GM20000 (cell line): ENCODE measurements at regions not wholly inside any gene's neighbourhood (a gene's known extent, or its start where the extent isn't known, plus 50 kb on each side); places are given as distances from the start of the nearest gene placed in this dataset.

ENCODE experiments used
- DNase-seq: peaks from one replicate; pipeline ENCODE4 v3.0.0; 2012; ENCODE audit warnings: low spot score
- TF ChIP-seq, protein P1 (sequence below): IDR thresholded peaks from 2 replicates; pipeline ENCODE4 v1.5.1; 2012; ENCODE audit warnings: mild to moderate bottlenecking, control low read depth; ENCODE audit errors: extremely low read depth, missing control alignments

DNA sequence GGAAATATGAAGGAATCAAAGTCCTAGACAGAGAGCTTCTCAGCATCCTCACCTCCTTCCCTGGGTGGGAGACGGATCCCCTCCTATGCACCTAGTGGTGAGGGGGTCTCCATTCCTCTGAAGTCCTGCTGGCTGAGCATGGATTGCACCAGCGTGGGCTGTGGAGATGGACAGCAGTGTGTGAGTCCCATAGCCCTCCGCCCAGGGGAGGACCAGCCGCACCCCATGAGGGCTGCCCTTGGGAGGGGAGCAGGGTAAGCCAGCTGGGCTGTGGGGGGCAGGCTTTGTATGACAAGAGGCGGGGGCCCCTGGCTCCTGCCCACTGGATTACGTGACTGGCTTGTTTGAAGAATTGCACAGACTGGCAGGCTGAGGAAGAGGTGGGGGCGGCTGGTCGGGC, 768.2 kb downstream of the GALR1 start:
- DNase-seq = no peak
- TF ChIP-seq, protein P1, sequence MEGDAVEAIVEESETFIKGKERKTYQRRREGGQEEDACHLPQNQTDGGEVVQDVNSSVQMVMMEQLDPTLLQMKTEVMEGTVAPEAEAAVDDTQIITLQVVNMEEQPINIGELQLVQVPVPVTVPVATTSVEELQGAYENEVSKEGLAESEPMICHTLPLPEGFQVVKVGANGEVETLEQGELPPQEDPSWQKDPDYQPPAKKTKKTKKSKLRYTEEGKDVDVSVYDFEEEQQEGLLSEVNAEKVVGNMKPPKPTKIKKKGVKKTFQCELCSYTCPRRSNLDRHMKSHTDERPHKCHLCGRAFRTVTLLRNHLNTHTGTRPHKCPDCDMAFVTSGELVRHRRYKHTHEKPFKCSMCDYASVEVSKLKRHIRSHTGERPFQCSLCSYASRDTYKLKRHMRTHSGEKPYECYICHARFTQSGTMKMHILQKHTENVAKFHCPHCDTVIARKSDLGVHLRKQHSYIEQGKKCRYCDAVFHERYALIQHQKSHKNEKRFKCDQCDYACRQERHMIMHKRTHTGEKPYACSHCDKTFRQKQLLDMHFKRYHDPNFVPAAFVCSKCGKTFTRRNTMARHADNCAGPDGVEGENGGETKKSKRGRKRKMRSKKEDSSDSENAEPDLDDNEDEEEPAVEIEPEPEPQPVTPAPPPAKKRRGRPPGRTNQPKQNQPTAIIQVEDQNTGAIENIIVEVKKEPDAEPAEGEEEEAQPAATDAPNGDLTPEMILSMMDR = no peak

DNA sequence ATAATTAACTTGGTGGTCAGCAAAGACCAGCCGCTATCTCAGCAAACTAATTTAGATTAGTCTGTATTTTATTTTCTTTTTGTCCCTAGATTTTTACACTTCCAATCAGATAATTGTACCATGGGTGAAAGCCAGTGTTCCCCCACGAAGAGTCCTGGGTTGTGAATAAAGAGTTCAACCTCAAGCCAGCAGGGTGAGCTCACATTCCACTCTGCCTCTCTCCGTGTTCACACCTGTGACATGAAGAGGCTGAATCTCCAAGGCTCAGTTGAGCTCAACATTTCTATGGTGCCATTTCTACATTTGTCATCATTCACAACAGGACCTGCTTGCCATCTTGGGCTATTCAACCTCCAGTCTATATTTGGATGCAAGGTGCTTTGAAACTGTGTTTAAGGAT, 771.5 kb downstream of the GALR1 start:
- DNase-seq = no peak
- TF ChIP-seq, protein P1 = no peak

GRCh38 chr18:78031589-78031988, 781.9 kb downstream of the GALR1 start:
- TF ChIP-seq, protein P1 = no peak
- DNase-seq = no peak

GRCh38 chr18:78031991-78032390, 782.3 kb downstream of the GALR1 start:
- no peak for DNase-seq
- TF ChIP-seq, protein P1 = no peak

- TF ChIP-seq, protein P1 = no peak
- no peak for DNase-seq
Measured at GRCh38 chr18:78032574-78032973, 782.9 kb downstream of the GALR1 start.

DNA sequence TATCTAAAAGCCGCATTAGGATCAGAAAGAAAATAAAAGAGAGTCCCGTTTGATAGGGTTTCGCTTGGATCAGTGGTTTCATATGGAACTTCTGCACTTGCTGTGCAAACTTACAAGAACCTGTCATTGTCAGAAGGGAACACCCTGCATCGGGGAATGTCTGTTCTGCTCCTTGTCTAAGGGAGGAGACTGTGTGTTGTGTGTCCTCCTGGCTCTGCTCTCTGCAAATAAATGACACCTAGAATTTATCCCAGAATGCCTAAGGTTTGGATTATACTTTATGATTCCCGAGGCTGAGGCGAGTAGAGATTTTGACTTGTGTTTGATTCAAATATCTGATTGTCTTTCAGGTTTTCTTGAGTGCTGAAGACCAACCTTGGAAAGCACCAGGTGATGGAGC, 785.1 kb downstream of the GALR1 start:
- TF ChIP-seq, protein P1 = no peak
- DNase-seq = no peak

GRCh38 chr18:78041218-78041617, 791.6 kb downstream of the GALR1 start:
- no peak for DNase-seq
- TF ChIP-seq, protein P1 = no peak
